ENCODE measurements at regions not wholly inside any gene's neighbourhood (a gene's known extent, or its start where the extent isn't known, plus 50 kb on each side); places are given as distances from the start of the nearest gene placed in this dataset.
A peak's percentile ranks its signal among the peaks of the same experiment; 100 is the strongest.

GRCh38 chr2:41717839-41718238 lies 330.0 kb upstream of the PKDCC start:
- TF ChIP-seq, protein P1, sequence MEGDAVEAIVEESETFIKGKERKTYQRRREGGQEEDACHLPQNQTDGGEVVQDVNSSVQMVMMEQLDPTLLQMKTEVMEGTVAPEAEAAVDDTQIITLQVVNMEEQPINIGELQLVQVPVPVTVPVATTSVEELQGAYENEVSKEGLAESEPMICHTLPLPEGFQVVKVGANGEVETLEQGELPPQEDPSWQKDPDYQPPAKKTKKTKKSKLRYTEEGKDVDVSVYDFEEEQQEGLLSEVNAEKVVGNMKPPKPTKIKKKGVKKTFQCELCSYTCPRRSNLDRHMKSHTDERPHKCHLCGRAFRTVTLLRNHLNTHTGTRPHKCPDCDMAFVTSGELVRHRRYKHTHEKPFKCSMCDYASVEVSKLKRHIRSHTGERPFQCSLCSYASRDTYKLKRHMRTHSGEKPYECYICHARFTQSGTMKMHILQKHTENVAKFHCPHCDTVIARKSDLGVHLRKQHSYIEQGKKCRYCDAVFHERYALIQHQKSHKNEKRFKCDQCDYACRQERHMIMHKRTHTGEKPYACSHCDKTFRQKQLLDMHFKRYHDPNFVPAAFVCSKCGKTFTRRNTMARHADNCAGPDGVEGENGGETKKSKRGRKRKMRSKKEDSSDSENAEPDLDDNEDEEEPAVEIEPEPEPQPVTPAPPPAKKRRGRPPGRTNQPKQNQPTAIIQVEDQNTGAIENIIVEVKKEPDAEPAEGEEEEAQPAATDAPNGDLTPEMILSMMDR (IDR thresholded peaks at IDR 0.05), result no peak
- peaks cover 58% of the 10 kb centered on the region for H3K4me1 Mint-ChIP-seq (ENCODE audit: low read depth)
- H3K9me3 Mint-ChIP-seq, result no peaks in the 10 kb centered on the region
- no peak for DNase-seq
- H3K27me3 Mint-ChIP-seq (ENCODE audit: insufficient read depth), result no peaks in the 10 kb centered on the region; the same call in none of the 2 replicates
- no peaks in the 10 kb centered on the region for H3K36me3 Mint-ChIP-seq (ENCODE audit: low read depth)
- no peak overlapping the region; the same call in 1 of the 2 replicates for H3K4me3 Mint-ChIP-seq
- H3K27ac Mint-ChIP-seq, result no peak overlapping the region; the same call in 1 of the 2 replicates

- no peaks in the 10 kb centered on the region; the same call in none of the 2 replicates for H3K27me3 Mint-ChIP-seq (ENCODE audit: insufficient read depth)
- H3K4me1 Mint-ChIP-seq (ENCODE audit: low read depth), result peaks cover 66% of the 10 kb centered on the region
- H3K9me3 Mint-ChIP-seq, result no peaks in the 10 kb centered on the region
- no peak overlapping the region for H3K4me3 Mint-ChIP-seq
- DNase-seq, result no peak
- TF ChIP-seq, protein P1 (IDR thresholded peaks at IDR 0.05), result no peak
- no peaks in the 10 kb centered on the region for H3K36me3 Mint-ChIP-seq (ENCODE audit: low read depth)
- H3K27ac Mint-ChIP-seq, result no peak overlapping the region
Measured at GRCh38 chr2:41718705-41719104, 329.1 kb upstream of the PKDCC start.

DNA sequence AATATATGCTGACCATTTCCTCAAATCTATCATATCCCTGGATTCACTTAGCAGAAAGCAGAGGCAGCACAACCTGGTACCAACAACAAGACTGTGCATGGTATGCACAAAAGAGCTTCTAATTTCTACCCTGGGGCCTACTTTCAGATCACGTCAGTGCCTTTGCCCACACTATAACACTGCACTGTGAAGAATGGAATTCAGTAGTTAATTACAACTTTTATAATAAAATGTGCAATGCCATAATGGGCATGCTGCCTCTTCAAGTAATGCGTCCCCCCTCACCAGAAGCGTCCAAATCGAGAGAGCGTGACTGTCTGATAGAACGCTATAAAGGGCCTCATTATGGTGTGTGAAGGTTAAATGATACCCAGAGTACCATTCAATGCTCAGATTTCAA lies 328.1 kb upstream of the PKDCC start:
- DNase-seq, result no peak
- Mint-ChIP-seq H3K4me1 (ENCODE audit: low read depth) (peaks cover 72% of the 10 kb centered on the region), H3K27ac (peak overlapping the region; percentile 57; the same call in 1 of the 2 replicates), H3K36me3 (ENCODE audit: low read depth) (no peaks in the 10 kb centered on the region), H3K9me3 (no peaks in the 10 kb centered on the region), H3K27me3 (ENCODE audit: insufficient read depth) (no peaks in the 10 kb centered on the region; the same call in none of the 2 replicates), H3K4me3 (peak overlapping the region; percentile 83; the same call in 1 of the 2 replicates)
- TF ChIP-seq, protein P1 (IDR thresholded peaks at IDR 0.05), result no peak

DNA sequence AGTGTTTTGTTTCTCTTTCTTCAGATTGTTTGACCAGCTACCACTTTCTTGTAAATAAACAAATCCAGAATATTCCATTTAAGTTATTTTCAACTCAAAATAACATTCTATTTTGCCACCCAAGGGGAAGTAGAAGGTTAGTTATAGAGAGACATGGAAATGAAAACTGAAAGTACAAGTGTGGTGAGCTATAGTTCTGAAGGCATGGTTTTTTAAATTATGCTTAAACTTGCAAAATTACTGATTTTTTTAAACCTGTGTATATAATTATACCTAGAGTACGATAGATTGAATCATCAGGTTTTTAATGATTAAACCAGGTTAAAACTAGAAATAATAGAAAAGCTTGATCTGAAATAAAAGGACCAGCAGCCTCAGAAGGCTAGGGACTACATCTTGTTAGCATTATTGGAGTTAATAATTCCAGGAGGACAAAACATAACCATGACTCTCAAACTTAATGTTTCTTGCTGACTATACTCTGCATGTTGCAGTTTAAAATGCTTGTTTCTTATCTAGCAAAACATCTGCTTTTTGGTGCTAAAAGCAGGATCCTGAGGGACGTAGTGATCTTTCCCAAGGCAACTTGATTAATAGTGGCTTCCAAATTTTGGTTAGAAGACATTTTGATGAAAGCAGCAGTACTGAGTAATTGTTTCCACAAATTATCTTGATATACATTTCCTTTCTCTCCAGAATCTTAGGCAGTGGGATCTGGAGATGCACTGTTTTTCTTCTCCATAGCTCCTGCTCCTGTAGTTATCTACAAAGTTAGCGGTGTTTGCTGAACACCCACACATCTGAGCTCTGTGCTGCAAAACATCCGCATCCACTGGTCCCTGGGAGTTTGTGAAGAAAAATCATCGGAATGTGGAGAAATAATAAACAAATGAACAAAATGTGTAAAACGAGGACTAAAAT lies 327.2 kb upstream of the PKDCC start:
- H3K27ac Mint-ChIP-seq, result peak overlapping the region; percentile 73; the same call in 1 of the 2 replicates
- H3K4me1 Mint-ChIP-seq (ENCODE audit: low read depth), result peaks cover 73% of the 10 kb centered on the region
- TF ChIP-seq, protein P1 (IDR thresholded peaks at IDR 0.05), result no peak
- H3K36me3 Mint-ChIP-seq (ENCODE audit: low read depth), result no peaks in the 10 kb centered on the region
- no peaks in the 10 kb centered on the region for H3K9me3 Mint-ChIP-seq
- H3K4me3 Mint-ChIP-seq, result peak overlapping the region; percentile 83
- no peak for DNase-seq
- H3K27me3 Mint-ChIP-seq (ENCODE audit: insufficient read depth), result no peaks in the 10 kb centered on the region; the same call in none of the 2 replicates

- peak; percentile 20 for DNase-seq
- peak overlapping the region; percentile 17; the same call in 1 of the 2 replicates for H3K4me3 Mint-ChIP-seq
- H3K27ac Mint-ChIP-seq, result peak overlapping the region; percentile 71
- TF ChIP-seq, protein P1 (IDR thresholded peaks at IDR 0.05), result no peak
- no peaks in the 10 kb centered on the region for H3K36me3 Mint-ChIP-seq (ENCODE audit: low read depth)
- H3K27me3 Mint-ChIP-seq (ENCODE audit: insufficient read depth), result no peaks in the 10 kb centered on the region; the same call in 1 of the 2 replicates
- no peaks in the 10 kb centered on the region for H3K9me3 Mint-ChIP-seq
- peaks cover 63% of the 10 kb centered on the region for H3K4me1 Mint-ChIP-seq (ENCODE audit: low read depth)
Measured at GRCh38 chr2:41722668-41723369, 325.0 kb upstream of the PKDCC start.

Data from HFFc6 (cell line).